ENCODE measurements at regions not wholly inside any gene's neighbourhood (a gene's known extent, or its start where the extent isn't known, plus 50 kb on each side); places are given as distances from the start of the nearest gene placed in this dataset.

GRCh38 chr1:219397511-219397910, 215.4 kb downstream of the ZC3H11B start:
- Mint-ChIP-seq H3K4me1 (no peaks in the 10 kb centered on the region), H3K9me3 (peaks cover 27% of the 10 kb centered on the region), H3K27ac (no peak overlapping the region), H3K36me3 (peaks cover 2% of the 10 kb centered on the region), H3K27me3 (ENCODE audit: insufficient read depth, low read depth) (peaks cover 2% of the 10 kb centered on the region), H3K4me3 (no peak overlapping the region)
- no peak overlapping the region for H3K4me2 ChIP-seq
- no peaks in the 10 kb centered on the region for H3K27me3 ChIP-seq
- no peak for TF ChIP-seq CTCF (IDR thresholded peaks at IDR 0.05)
- no peak for TF ChIP-seq EZH2 (IDR thresholded peaks at IDR 0.05)
- TF ChIP-seq EZH2phosphoT487 (IDR thresholded peaks at IDR 0.05), result no peak
- H3K4me1 ChIP-seq, result no peaks in the 10 kb centered on the region
- H3F3A ChIP-seq (ENCODE audit: low read depth), result no peaks in the 10 kb centered on the region
- H2AFZ ChIP-seq (replicated peaks), result no peak overlapping the region
- H3K79me2 ChIP-seq (ENCODE audit: low read depth), result no peaks in the 10 kb centered on the region
- no peak for DNase-seq (ENCODE audit: low spot score)
- H3K9me3 ChIP-seq (ENCODE audit: low read depth), result no peaks in the 10 kb centered on the region
- no peak overlapping the region for H3K9ac ChIP-seq
- H3K4me3 ChIP-seq, result no peak overlapping the region
- no peaks in the 10 kb centered on the region for H4K20me1 ChIP-seq (ENCODE audit: low read depth)
- no peaks in the 10 kb centered on the region for H3K36me3 ChIP-seq
- no peak overlapping the region for H3K27ac ChIP-seq

GRCh38 chr1:219391297-219391696, 217.6 kb downstream of the LYPLAL1 start:
- Mint-ChIP-seq H3K27ac (no peak overlapping the region), H3K4me1 (no peaks in the 10 kb centered on the region), H3K27me3 (ENCODE audit: insufficient read depth, low read depth) (no peaks in the 10 kb centered on the region), H3K4me3 (no peak overlapping the region), H3K36me3 (peaks cover 2% of the 10 kb centered on the region), H3K9me3 (peaks cover 7% of the 10 kb centered on the region)
- no peaks in the 10 kb centered on the region for H3K27me3 ChIP-seq
- H3K79me2 ChIP-seq (ENCODE audit: low read depth), result no peaks in the 10 kb centered on the region
- no peak overlapping the region for H3K4me3 ChIP-seq
- H3K27ac ChIP-seq, result no peak overlapping the region
- no peaks in the 10 kb centered on the region for H3K9me3 ChIP-seq (ENCODE audit: low read depth)
- no peaks in the 10 kb centered on the region for H3K36me3 ChIP-seq
- H4K20me1 ChIP-seq (ENCODE audit: low read depth), result no peaks in the 10 kb centered on the region
- no peaks in the 10 kb centered on the region for H3F3A ChIP-seq (ENCODE audit: low read depth)
- H3K9ac ChIP-seq, result no peak overlapping the region
- TF ChIP-seq EZH2phosphoT487 (IDR thresholded peaks at IDR 0.05) (no peak), EZH2 (IDR thresholded peaks at IDR 0.05) (no peak), CTCF (IDR thresholded peaks at IDR 0.05) (no peak)
- no peak overlapping the region for H3K4me2 ChIP-seq
- no peak for DNase-seq (ENCODE audit: low spot score)
- no peaks in the 10 kb centered on the region for H3K4me1 ChIP-seq
- H2AFZ ChIP-seq (replicated peaks), result no peak overlapping the region

- H3K9me3 Mint-ChIP-seq, result no peaks in the 10 kb centered on the region
- Histone ChIP-seq H3F3A (ENCODE audit: low read depth) (no peaks in the 10 kb centered on the region), H3K4me1 (no peaks in the 10 kb centered on the region), H3K4me2 (no peak overlapping the region), H3K27ac (no peak overlapping the region), H3K27me3 (no peaks in the 10 kb centered on the region), H3K79me2 (ENCODE audit: low read depth) (no peaks in the 10 kb centered on the region), H3K4me3 (no peak overlapping the region), H3K9me3 (ENCODE audit: low read depth) (no peaks in the 10 kb centered on the region), H2AFZ (replicated peaks) (no peak overlapping the region), H3K9ac (no peak overlapping the region), H3K36me3 (no peaks in the 10 kb centered on the region), H4K20me1 (ENCODE audit: low read depth) (no peaks in the 10 kb centered on the region)
- no peak overlapping the region for H3K4me3 Mint-ChIP-seq
- no peaks in the 10 kb centered on the region for H3K36me3 Mint-ChIP-seq
- no peak overlapping the region for H3K27ac Mint-ChIP-seq
- H3K27me3 Mint-ChIP-seq (ENCODE audit: insufficient read depth, low read depth), result no peaks in the 10 kb centered on the region
- DNase-seq (ENCODE audit: low spot score), result no peak
- TF ChIP-seq EZH2 (IDR thresholded peaks at IDR 0.05) (no peak), EZH2phosphoT487 (IDR thresholded peaks at IDR 0.05) (no peak), CTCF (IDR thresholded peaks at IDR 0.05) (no peak)
- H3K4me1 Mint-ChIP-seq, result no peaks in the 10 kb centered on the region
These were observed 213.5 kb downstream of the LYPLAL1 start for GRCh38 chr1:219387211-219387610.

Data from neural progenitor cell (in vitro differentiated cells).